ENCODE measurements at regions not wholly inside any gene's neighbourhood (a gene's known extent, or its start where the extent isn't known, plus 50 kb on each side); places are given as distances from the start of the nearest gene placed in this dataset.

DNA sequence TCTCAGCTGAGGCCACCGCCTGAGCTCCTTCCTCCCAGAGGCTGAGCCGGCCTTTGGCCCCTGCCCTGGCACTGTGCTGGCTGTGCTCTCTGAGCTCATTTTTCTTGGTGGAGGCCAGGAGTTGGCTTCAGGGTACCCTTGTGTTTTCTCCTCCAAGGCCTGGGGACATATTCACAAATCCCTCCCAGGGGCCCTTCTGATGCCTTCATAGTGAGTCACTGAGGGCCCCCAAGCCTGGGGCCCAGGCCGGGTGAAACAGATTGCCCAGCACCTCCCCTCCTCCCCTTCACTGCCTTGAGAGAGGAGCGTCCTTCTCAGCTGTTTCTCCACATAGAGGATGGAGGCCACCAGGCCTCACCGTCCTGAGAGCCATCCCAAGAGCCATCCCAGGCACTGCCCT is 105.8 kb downstream of the SIK1 start (continued):
- TF ChIP-seq BACH1 (IDR thresholded peaks at IDR 0.05; ENCODE audit: low read length) (no peak), CHD1 (IDR thresholded peaks at IDR 0.05; ENCODE audit: low read depth, low read length) (no peak), GABPA (IDR thresholded peaks at IDR 0.05; ENCODE audit: borderline replicate concordance, insufficient read depth, low read length) (no peak)

Data from H1 (cell line).